Chondrocyte (in vitro differentiated cells): ENCODE measurements at regions not wholly inside any gene's neighbourhood (a gene's known extent, or its start where the extent isn't known, plus 50 kb on each side); places are given as distances from the start of the nearest gene placed in this dataset.

Experiments used
- DNase-seq: peaks from one replicate; pipeline ENCODE4 v3.0.0; 2021; ENCODE audit warnings: mixed read lengths, low spot score
- H3K27ac Mint-ChIP-seq: one replicate; pipeline ENCODE4 v1.8.0; 2021; ENCODE audit warnings: mild to moderate bottlenecking, moderate library complexity, mixed read lengths; ENCODE audit not compliant: unreplicated experiment
- H3K27me3 Mint-ChIP-seq: 2 replicates; pipeline ENCODE4 v1.8.0; 2021; ENCODE audit warnings: low read depth, mixed read lengths
- H3K36me3 Mint-ChIP-seq: 2 replicates; pipeline ENCODE4 v1.8.0; 2021; ENCODE audit warnings: low read depth, mixed read lengths
- H3K4me1 Mint-ChIP-seq: 2 replicates; pipeline ENCODE4 v1.8.0; 2021; ENCODE audit warnings: low read depth, mild to moderate bottlenecking, mixed read lengths
- H3K4me3 Mint-ChIP-seq: one replicate; pipeline ENCODE4 v1.8.0; 2021; ENCODE audit warnings: mild to moderate bottlenecking, moderate library complexity, mixed read lengths; ENCODE audit not compliant: unreplicated experiment
- H3K9me3 Mint-ChIP-seq: 2 replicates; pipeline ENCODE4 v1.8.0; 2021; ENCODE audit warnings: low read depth, mixed read lengths
- CTCF ChIP-seq: fragments of 200-600 bp; sonication (generic); IDR thresholded peaks from 2 replicates; pipeline ENCODE4 v1.5.0; 2021; ENCODE audit warnings: antibody characterized with exemption, mild to moderate bottlenecking, moderate library complexity

GRCh38 chr10:44008270-44008916, 359.7 kb upstream of the ZNF32 start:
- H3K4me3 Mint-ChIP-seq: no peak overlapping the region
- H3K9me3 Mint-ChIP-seq: no peaks in the 10 kb centered on the region
- peaks cover 15% of the 10 kb centered on the region for H3K4me1 Mint-ChIP-seq
- peak overlapping the region; percentile 1 for H3K27ac Mint-ChIP-seq
- H3K36me3 Mint-ChIP-seq: no peaks in the 10 kb centered on the region
- no peak for TF ChIP-seq CTCF
- DNase-seq: no peak
- H3K27me3 Mint-ChIP-seq: peaks cover 5% of the 10 kb centered on the region

GRCh38 chr10:44006771-44007170, 358.1 kb upstream of the ZNF32 start:
- H3K4me3 Mint-ChIP-seq: no peak overlapping the region
- peaks cover 6% of the 10 kb centered on the region for H3K27me3 Mint-ChIP-seq
- peaks cover 15% of the 10 kb centered on the region for H3K4me1 Mint-ChIP-seq
- no peak for TF ChIP-seq CTCF
- H3K36me3 Mint-ChIP-seq: no peaks in the 10 kb centered on the region
- H3K27ac Mint-ChIP-seq: no peak overlapping the region
- no peak for DNase-seq
- no peaks in the 10 kb centered on the region for H3K9me3 Mint-ChIP-seq

- no peaks in the 10 kb centered on the region for H3K9me3 Mint-ChIP-seq
- H3K27ac Mint-ChIP-seq: no peak overlapping the region
- H3K27me3 Mint-ChIP-seq: peaks cover 8% of the 10 kb centered on the region
- no peak for DNase-seq
- H3K4me1 Mint-ChIP-seq: peaks cover 15% of the 10 kb centered on the region
- no peaks in the 10 kb centered on the region for H3K36me3 Mint-ChIP-seq
- H3K4me3 Mint-ChIP-seq: no peak overlapping the region
- TF ChIP-seq CTCF: no peak
Observed at GRCh38 chr10:44005788-44006099, 357.1 kb upstream of the ZNF32 start.

- Mint-ChIP-seq H3K36me3 (no peaks in the 10 kb centered on the region), H3K4me3 (no peak overlapping the region), H3K27me3 (peaks cover 8% of the 10 kb centered on the region), H3K27ac (no peak overlapping the region), H3K4me1 (peaks cover 15% of the 10 kb centered on the region), H3K9me3 (no peaks in the 10 kb centered on the region)
- TF ChIP-seq CTCF: no peak
- DNase-seq: no peak
Observed at GRCh38 chr10:44004913-44005787, 356.5 kb upstream of the ZNF32 start.

GRCh38 chr10:43998021-43998809, 349.5 kb upstream of the ZNF32 start:
- Mint-ChIP-seq H3K36me3 (peaks cover 2% of the 10 kb centered on the region), H3K27me3 (peaks cover 3% of the 10 kb centered on the region), H3K9me3 (peaks cover under 1% of the 10 kb centered on the region), H3K27ac (no peak overlapping the region), H3K4me1 (peaks cover 8% of the 10 kb centered on the region), H3K4me3 (no peak overlapping the region)
- DNase-seq: no peak
- no peak for TF ChIP-seq CTCF
